Progenitor cell of endocrine pancreas (in vitro differentiated cells): ENCODE measurements at regions not wholly inside any gene's neighbourhood (a gene's known extent, or its start where the extent isn't known, plus 50 kb on each side); places are given as distances from the start of the nearest gene placed in this dataset.

ENCODE experiments used
- DNase-seq: peaks from one replicate; pipeline ENCODE4 v3.0.0; 2021; ENCODE audit warnings: low spot score; ENCODE audit not compliant: unreplicated experiment
- H3K27ac Mint-ChIP-seq: 2 replicates; pipeline ENCODE4 v1.8.0; 2021; ENCODE audit warnings: mild to moderate bottlenecking, moderate library complexity, mixed read lengths
- H3K27me3 Mint-ChIP-seq: 2 replicates; pipeline ENCODE4 v1.8.0; 2021; ENCODE audit warnings: mixed read lengths
- H3K36me3 Mint-ChIP-seq: 2 replicates; pipeline ENCODE4 v1.8.0; 2022; ENCODE audit warnings: mixed read lengths; ENCODE audit not compliant: insufficient read depth
- H3K4me1 Mint-ChIP-seq: 2 replicates; pipeline ENCODE4 v1.8.0; 2021; ENCODE audit warnings: low read depth, mixed read lengths
- H3K4me3 Mint-ChIP-seq: 2 replicates; pipeline ENCODE4 v1.8.0; 2021; ENCODE audit warnings: low read depth, mild to moderate bottlenecking, moderate library complexity, mixed read lengths
- H3K9me3 Mint-ChIP-seq: 2 replicates; pipeline ENCODE4 v1.8.0; 2021; ENCODE audit warnings: low read depth, mixed read lengths
- CTCF ChIP-seq: fragments of 200-600 bp; sonication (generic); IDR thresholded peaks from one replicate; pipeline ENCODE4 v1.5.0; 2021; ENCODE audit warnings: antibody characterized with exemption, mild to moderate bottlenecking; ENCODE audit not compliant: unreplicated experiment

GRCh38 chr12:61869796-61870195 is 390.4 kb upstream of the USP15 start:
- no peak for DNase-seq
- no peak overlapping the region for H3K27ac Mint-ChIP-seq
- H3K4me3 Mint-ChIP-seq = no peak overlapping the region

DNA sequence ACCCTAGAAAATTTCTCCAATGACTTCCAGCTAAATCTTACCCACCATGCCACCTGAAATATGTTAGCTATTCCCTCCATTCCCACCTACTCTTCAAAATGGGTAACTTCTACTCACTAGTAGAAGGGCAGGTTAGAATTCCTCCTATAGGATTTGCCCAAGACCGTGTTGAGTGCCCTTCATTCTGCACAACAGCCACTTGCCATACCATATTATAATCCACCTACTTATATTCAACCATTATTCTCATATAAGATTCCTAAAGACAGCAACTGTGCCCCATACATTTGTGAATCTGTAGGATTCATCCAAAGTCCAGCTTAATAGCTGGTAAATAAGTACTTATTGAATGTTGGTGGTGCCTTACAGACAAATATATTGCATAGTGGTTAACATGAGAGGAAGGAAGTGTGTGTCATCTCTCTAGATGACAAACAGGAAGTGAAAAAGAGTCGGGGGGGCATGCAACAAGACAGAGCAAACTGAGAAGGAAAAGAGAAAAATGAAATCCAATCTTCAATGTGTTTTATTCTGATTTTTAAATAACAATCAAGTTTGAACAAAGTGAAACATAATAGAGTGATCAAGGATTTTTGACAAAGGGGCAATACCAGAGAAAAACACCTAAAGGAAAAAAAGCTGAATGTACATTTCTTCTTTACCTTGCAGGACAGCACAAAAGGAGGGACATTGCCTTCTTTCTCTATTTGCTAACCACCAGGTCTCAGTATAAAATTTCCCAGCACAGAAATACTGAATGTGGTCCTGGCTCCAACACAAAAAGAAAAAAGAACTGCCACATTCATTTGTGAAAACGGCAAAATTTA is 389.3 kb upstream of the USP15 start:
- Mint-ChIP-seq H3K4me1 (no peaks in the 10 kb centered on the region), H3K4me3 (no peak overlapping the region), H3K9me3 (no peaks in the 10 kb centered on the region), H3K36me3 (no peaks in the 10 kb centered on the region), H3K27ac (no peak overlapping the region), H3K27me3 (no peaks in the 10 kb centered on the region)
- DNase-seq = no peak
- TF ChIP-seq CTCF = no peak

More at GRCh38 chr12:61869796-61870195, 390.4 kb upstream of the USP15 start:
- TF ChIP-seq CTCF = no peak
- Mint-ChIP-seq H3K36me3 (no peaks in the 10 kb centered on the region), H3K27me3 (no peaks in the 10 kb centered on the region), H3K4me1 (no peaks in the 10 kb centered on the region), H3K9me3 (no peaks in the 10 kb centered on the region)

DNA sequence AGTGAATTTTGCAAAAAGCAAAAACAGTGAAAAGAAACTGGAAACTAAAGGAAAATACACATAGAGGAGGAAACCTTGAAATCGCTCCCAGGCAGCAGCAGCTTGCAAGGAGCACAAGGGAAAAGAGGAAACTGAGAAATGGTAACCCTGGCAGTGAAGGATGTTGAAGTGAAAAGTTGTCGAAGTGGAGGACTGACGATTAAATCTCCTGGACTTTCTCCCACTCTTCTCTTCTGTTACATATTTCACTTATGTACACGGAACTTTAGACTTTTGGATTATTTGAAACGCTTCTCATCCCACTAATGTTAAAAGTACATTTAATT is 388.8 kb upstream of the USP15 start:
- H3K27me3 Mint-ChIP-seq = no peaks in the 10 kb centered on the region
- H3K9me3 Mint-ChIP-seq = no peaks in the 10 kb centered on the region
- no peak for DNase-seq
- no peaks in the 10 kb centered on the region for H3K36me3 Mint-ChIP-seq
- TF ChIP-seq CTCF = no peak
- H3K4me3 Mint-ChIP-seq = no peak overlapping the region
- H3K27ac Mint-ChIP-seq = no peak overlapping the region
- H3K4me1 Mint-ChIP-seq = no peaks in the 10 kb centered on the region

GRCh38 chr12:61879229-61879628 is 381.0 kb upstream of the USP15 start:
- no peak for TF ChIP-seq CTCF
- Mint-ChIP-seq H3K27ac (no peak overlapping the region), H3K4me3 (no peak overlapping the region), H3K27me3 (no peaks in the 10 kb centered on the region), H3K36me3 (no peaks in the 10 kb centered on the region), H3K4me1 (no peaks in the 10 kb centered on the region), H3K9me3 (no peaks in the 10 kb centered on the region)
- DNase-seq = no peak

DNA sequence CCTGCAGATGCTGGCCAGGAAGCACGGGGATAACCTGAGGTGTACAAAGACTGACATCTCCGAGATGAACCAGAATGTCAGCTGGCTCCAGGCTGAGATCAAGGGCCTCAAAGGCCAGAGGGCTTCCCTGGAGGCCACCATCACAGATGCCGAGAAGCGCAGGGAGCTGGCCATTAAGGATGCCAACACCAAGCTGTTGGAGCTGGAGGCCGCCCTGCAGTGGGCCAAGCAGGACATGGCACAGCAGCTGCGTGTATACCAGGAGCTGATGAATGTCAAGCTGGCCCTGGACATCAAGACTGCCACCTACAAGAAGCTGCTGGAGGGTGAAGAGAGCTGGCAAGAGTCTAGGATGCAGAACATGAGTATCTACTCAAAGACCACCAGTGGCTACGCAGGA is 380.0 kb upstream of the USP15 start:
- Mint-ChIP-seq H3K27ac (no peak overlapping the region), H3K4me1 (no peaks in the 10 kb centered on the region), H3K27me3 (no peaks in the 10 kb centered on the region), H3K36me3 (no peaks in the 10 kb centered on the region), H3K4me3 (no peak overlapping the region), H3K9me3 (no peaks in the 10 kb centered on the region)
- TF ChIP-seq CTCF = no peak
- no peak for DNase-seq
